Epithelial cell of esophagus (primary cell): ENCODE measurements at regions not wholly inside any gene's neighbourhood (a gene's known extent, or its start where the extent isn't known, plus 50 kb on each side); places are given as distances from the start of the nearest gene placed in this dataset.

Experiments
- DNase-seq: peaks from one replicate; pipeline ENCODE4 v3.0.0; 2010; ENCODE audit warnings: low read depth
- H3K4me3 ChIP-seq: 2 replicates; pipeline ENCODE4 v1.5.1; 2011; ENCODE audit warnings: mild to moderate bottlenecking, low read length, control low read depth
- CTCF ChIP-seq: IDR thresholded peaks from 2 replicates; pipeline ENCODE4 v1.5.1; 2011; ENCODE audit warnings: low read depth, mild to moderate bottlenecking, low read length, control low read depth, inconsistent platforms; ENCODE audit not compliant: insufficient read depth; ENCODE audit errors: missing control alignments

GRCh38 chr18:37975446-37975845 is 409.8 kb upstream of the CELF4 start:
- TF ChIP-seq CTCF = no peak
- no peak for DNase-seq

GRCh38 chr18:37967261-37967660 is 401.7 kb upstream of the CELF4 start:
- DNase-seq = no peak
- TF ChIP-seq CTCF = no peak

More at GRCh38 chr18:37975446-37975845, 409.8 kb upstream of the CELF4 start:
- no peak overlapping the region for H3K4me3 ChIP-seq

GRCh38 chr18:37965572-37965970 is 400.0 kb upstream of the CELF4 start:
- H3K4me3 ChIP-seq = no peak overlapping the region
- TF ChIP-seq CTCF = no peak
- DNase-seq = peak; percentile 60

More at GRCh38 chr18:37967261-37967660, 401.7 kb upstream of the CELF4 start:
- H3K4me3 ChIP-seq = no peak overlapping the region

GRCh38 chr18:37964885-37965571 is 399.4 kb upstream of the CELF4 start:
- H3K4me3 ChIP-seq = no peak overlapping the region
- no peak for TF ChIP-seq CTCF
- no peak for DNase-seq

- TF ChIP-seq CTCF = no peak
- no peak overlapping the region for H3K4me3 ChIP-seq
- no peak for DNase-seq
These were observed 398.2 kb upstream of the CELF4 start for GRCh38 chr18:37963837-37964236.

GRCh38 chr18:37962316-37962966 is 396.8 kb upstream of the CELF4 start:
- no peak overlapping the region for H3K4me3 ChIP-seq
- TF ChIP-seq CTCF = no peak
- no peak for DNase-seq
